NT2/D1 (cell line): ENCODE measurements at regions not wholly inside any gene's neighbourhood (a gene's known extent, or its start where the extent isn't known, plus 50 kb on each side); places are given as distances from the start of the nearest gene placed in this dataset.

ENCODE experiments used
- SUZ12 ChIP-seq: IDR thresholded peaks from 2 replicates; pipeline ENCODE4 v1.6.1; 2011; ENCODE audit not compliant: insufficient read length, insufficient read depth; ENCODE audit errors: extremely low read depth
- YY1 ChIP-seq: IDR thresholded peaks from 2 replicates; pipeline ENCODE4 v1.6.1; 2011; ENCODE audit not compliant: insufficient read length, insufficient read depth
- ZNF274 ChIP-seq: IDR thresholded peaks from 2 replicates; pipeline ENCODE4 v1.6.1; 2011; ENCODE audit warnings: mild to moderate bottlenecking, low read depth, low read length

DNA sequence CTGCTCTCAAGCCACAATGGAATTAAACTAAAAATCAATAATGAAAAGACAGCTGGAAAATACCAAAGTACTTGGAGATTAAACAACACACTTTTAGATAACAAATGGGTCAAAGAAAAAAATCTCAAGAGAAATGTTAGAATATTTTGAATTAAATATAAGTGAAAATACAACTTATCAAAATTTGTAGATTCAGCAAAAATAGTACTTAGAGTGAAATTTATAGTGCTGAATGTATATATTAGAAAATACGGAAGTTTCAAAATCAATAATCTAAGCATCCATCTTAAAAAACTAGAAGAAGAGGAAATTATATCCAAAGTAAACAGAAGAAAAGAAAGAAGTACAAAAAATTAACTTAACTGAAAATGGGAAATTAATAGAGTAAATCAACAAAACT is 179.2 kb upstream of the CDH11 start:
- no peak for TF ChIP-seq YY1
- no peak for TF ChIP-seq SUZ12
- TF ChIP-seq ZNF274: no peak
